ENCODE measurements at regions not wholly inside any gene's neighbourhood (a gene's known extent, or its start where the extent isn't known, plus 50 kb on each side); places are given as distances from the start of the nearest gene placed in this dataset.

- WGBS, 2 donors: 92 to 95% methylated on average over 4 of the region's 4 CpGs
Observed at GRCh38 chr7:46479680-46480079, 558.6 kb upstream of the IGFBP3 start.

DNA sequence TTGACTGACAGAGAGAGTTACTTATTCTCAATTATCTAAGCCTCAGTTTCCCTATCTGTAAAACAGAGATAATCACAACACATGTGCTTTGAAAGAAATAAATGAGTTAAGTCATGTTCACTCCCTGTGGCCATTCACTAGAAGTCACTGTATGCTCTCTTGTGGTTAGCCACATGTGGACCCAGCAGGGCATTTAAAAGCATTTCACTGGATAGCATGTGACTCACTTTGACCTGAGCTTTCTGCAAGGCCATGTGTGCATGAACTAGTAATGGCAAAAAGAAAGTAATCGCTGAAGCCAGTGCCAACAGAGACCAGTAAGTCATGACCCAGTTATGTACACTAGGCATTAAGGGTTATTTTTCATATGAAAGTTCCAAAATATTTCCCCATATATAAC lies 557.0 kb upstream of the IGFBP3 start:
- H3K27ac ChIP-seq: no peak overlapping the region
- no peak for TF ChIP-seq POLR2A (IDR thresholded peaks at IDR 0.05)
- TF ChIP-seq, protein P1, sequence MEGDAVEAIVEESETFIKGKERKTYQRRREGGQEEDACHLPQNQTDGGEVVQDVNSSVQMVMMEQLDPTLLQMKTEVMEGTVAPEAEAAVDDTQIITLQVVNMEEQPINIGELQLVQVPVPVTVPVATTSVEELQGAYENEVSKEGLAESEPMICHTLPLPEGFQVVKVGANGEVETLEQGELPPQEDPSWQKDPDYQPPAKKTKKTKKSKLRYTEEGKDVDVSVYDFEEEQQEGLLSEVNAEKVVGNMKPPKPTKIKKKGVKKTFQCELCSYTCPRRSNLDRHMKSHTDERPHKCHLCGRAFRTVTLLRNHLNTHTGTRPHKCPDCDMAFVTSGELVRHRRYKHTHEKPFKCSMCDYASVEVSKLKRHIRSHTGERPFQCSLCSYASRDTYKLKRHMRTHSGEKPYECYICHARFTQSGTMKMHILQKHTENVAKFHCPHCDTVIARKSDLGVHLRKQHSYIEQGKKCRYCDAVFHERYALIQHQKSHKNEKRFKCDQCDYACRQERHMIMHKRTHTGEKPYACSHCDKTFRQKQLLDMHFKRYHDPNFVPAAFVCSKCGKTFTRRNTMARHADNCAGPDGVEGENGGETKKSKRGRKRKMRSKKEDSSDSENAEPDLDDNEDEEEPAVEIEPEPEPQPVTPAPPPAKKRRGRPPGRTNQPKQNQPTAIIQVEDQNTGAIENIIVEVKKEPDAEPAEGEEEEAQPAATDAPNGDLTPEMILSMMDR (IDR thresholded peaks at IDR 0.05): no peak
- 97 to 100% methylated on average over 1 of the region's 1 CpG for WGBS, 2 donors
- DNase-seq (no peak), ATAC-seq (no peak)
- intact Hi-C loops (cut with DNase I): no loop called here
- no peak overlapping the region for H3K4me3 ChIP-seq
- no peaks in the 10 kb centered on the region for H3K36me3 ChIP-seq (replicated peaks in 1 of 2; ENCODE audit: insufficient read depth in 1 of 2, low read depth in 2 of 2)
- no peaks in the 10 kb centered on the region for H3K27me3 ChIP-seq
- H3K9me3 ChIP-seq: no peaks in the 10 kb centered on the region
- no peaks in the 10 kb centered on the region for H3K4me1 ChIP-seq

More at GRCh38 chr7:46479680-46480079, 558.6 kb upstream of the IGFBP3 start:
- intact Hi-C loops (cut with DNase I): no loop called here
- ATAC-seq (no peak), DNase-seq (no peak)
- no peak overlapping the region for H3K4me3 ChIP-seq
- H3K36me3 ChIP-seq (replicated peaks in 1 of 2; ENCODE audit: insufficient read depth in 1 of 2, low read depth in 2 of 2): no peaks in the 10 kb centered on the region
- no peaks in the 10 kb centered on the region for H3K4me1 ChIP-seq
- no peak overlapping the region for H3K27ac ChIP-seq
- no peaks in the 10 kb centered on the region for H3K27me3 ChIP-seq
- no peak for TF ChIP-seq POLR2A (IDR thresholded peaks at IDR 0.05)
- TF ChIP-seq, protein P1 (IDR thresholded peaks at IDR 0.05): no peak
- no peaks in the 10 kb centered on the region for H3K9me3 ChIP-seq

GRCh38 chr7:46468753-46469356 lies 547.8 kb upstream of the IGFBP3 start:
- Histone ChIP-seq H3K4me3 (no peak overlapping the region), H3K27me3 (no peaks in the 10 kb centered on the region), H3K9me3 (peaks cover 0 to 58% (median 7%) of the 10 kb centered on the region in 3 donors), H3K36me3 (replicated peaks in 1 of 2; ENCODE audit: insufficient read depth in 1 of 2, low read depth in 2 of 2) (no peaks in the 10 kb centered on the region), H3K4me1 (no peaks in the 10 kb centered on the region), H3K27ac (no peak overlapping the region)
- TF ChIP-seq, protein P1 (IDR thresholded peaks at IDR 0.05): no peak
- TF ChIP-seq POLR2A (IDR thresholded peaks at IDR 0.05): no peak
- WGBS, 2 donors: 52 to 61% methylated on average over 6 of the region's 6 CpGs
- intact Hi-C loops (cut with DNase I): no loop called here
- DNase-seq: no peak
- no peak for ATAC-seq

DNA sequence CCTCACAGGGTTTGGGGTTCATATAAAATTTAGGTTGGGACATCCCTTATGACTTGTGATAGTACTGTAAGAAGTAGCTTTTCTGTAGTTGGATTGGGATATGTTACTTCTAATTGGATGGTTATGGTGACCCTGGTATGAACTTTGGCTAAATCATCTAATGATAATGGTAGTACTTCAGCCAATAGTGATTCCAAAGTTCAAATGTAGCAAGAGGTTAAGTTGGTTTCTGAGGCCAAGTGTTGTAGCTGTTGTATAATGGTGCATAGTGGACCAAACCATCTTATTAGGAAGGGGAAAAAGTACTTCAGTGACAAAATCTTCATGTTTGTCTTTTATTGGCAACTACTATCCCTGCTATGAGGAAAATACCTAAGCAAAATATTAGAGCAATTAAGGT lies 542.1 kb upstream of the IGFBP3 start:
- Histone ChIP-seq H3K4me3 (no peak overlapping the region), H3K4me1 (no peaks in the 10 kb centered on the region), H3K36me3 (replicated peaks in 1 of 2; ENCODE audit: insufficient read depth in 1 of 2, low read depth in 2 of 2) (no peaks in the 10 kb centered on the region), H3K27ac (no peak overlapping the region), H3K9me3 (peaks cover 0 to 36% (median 0%) of the 10 kb centered on the region in 3 donors), H3K27me3 (no peaks in the 10 kb centered on the region)
- no peak for ATAC-seq
- TF ChIP-seq, protein P1 (IDR thresholded peaks at IDR 0.05): no peak
- no peak for TF ChIP-seq POLR2A (IDR thresholded peaks at IDR 0.05)
- no peak for DNase-seq
- intact Hi-C loops (cut with DNase I): no loop called here

GRCh38 chr7:46461334-46461777 lies 540.3 kb upstream of the IGFBP3 start:
- no peak overlapping the region for H3K27ac ChIP-seq
- H3K27me3 ChIP-seq: no peaks in the 10 kb centered on the region
- no peak for TF ChIP-seq POLR2A (IDR thresholded peaks at IDR 0.05)
- TF ChIP-seq, protein P1 (IDR thresholded peaks at IDR 0.05): no peak
- no peak overlapping the region for H3K4me3 ChIP-seq
- intact Hi-C loops (cut with DNase I): no loop called here
- H3K9me3 ChIP-seq: peaks cover 0 to 22% (median 0%) of the 10 kb centered on the region in 3 donors
- ATAC-seq: no peak
- H3K4me1 ChIP-seq: no peaks in the 10 kb centered on the region
- WGBS, 2 donors: 37 to 67% methylated on average over 3 of the region's 3 CpGs
- DNase-seq: no peak
- no peaks in the 10 kb centered on the region for H3K36me3 ChIP-seq (replicated peaks in 1 of 2; ENCODE audit: insufficient read depth in 1 of 2, low read depth in 2 of 2)
